ENCODE measurements at regions not wholly inside any gene's neighbourhood (a gene's known extent, or its start where the extent isn't known, plus 50 kb on each side); places are given as distances from the start of the nearest gene placed in this dataset.
"Not testable (repeated sequence)": the region's sequence is repeated elsewhere in the genome, so short reads cannot be mapped to it uniquely, and the experiment has no call there.

DNA sequence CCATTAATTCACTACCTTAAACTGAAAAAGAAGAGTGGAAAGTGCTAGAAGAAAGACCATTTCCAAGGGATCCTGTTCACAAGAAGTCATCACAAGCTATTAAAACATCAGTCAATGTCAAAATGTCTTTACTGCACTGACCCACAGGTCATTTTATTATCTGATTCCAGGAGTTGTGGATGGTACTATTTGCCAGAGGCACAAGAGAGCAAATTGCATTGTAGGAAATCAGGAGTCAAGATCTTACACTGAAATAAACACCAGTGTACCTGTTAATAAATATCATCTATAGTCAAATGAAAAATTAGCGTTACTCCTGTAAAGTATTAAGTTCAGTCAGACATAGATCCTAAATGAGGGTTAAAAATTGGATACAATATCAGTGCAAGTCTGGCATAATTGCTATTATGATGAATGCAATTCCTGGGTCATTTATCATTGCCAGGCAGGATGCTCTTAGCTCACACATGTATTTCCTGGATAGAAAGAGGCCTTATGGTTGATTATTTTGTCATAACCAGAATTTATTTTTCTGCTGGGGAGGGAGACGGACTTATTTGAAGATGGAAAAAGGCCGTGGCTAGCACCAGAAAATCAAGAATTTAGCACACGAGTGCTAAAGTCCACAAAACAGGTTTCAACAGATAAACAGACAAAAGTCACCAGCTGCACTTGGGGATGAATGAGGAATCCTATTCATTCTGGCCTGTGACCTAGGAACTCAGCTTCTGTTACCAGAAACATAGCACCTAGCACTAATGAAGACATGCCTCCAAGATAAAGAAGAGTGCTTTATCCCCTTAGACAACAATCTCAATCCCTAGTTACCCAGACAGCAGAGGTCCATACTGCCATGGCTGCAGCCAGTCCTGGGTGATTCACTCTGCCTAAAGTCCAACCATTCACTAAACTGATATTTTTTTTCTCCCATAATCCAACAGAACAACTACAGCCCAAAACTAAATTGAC lies 683.1 kb upstream of the POM121L12 start:
- no peak for DNase-seq (ENCODE audit: low read depth)

DNA sequence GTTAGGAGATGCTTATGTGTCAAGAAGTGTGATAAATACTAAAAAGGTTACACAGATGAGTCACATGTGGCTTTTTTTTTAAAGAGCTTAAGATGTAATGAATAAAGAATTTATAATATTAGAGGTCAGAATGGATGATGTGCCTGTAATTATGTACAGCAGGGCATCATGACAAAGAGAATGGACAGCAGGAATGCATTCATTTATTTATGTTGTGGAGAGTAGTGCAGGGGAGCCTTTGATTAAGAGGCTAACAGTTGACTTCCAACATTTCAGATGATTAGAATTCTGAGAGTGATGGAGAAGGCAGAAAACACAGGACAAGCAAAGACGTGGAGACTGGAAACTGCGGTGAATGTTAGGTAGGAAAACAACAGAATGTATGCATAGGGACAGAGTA lies 691.4 kb upstream of the POM121L12 start:
- H3K4me3 ChIP-seq (ENCODE audit: low read depth, low read length) = no peak overlapping the region
- TF ChIP-seq, protein P1, sequence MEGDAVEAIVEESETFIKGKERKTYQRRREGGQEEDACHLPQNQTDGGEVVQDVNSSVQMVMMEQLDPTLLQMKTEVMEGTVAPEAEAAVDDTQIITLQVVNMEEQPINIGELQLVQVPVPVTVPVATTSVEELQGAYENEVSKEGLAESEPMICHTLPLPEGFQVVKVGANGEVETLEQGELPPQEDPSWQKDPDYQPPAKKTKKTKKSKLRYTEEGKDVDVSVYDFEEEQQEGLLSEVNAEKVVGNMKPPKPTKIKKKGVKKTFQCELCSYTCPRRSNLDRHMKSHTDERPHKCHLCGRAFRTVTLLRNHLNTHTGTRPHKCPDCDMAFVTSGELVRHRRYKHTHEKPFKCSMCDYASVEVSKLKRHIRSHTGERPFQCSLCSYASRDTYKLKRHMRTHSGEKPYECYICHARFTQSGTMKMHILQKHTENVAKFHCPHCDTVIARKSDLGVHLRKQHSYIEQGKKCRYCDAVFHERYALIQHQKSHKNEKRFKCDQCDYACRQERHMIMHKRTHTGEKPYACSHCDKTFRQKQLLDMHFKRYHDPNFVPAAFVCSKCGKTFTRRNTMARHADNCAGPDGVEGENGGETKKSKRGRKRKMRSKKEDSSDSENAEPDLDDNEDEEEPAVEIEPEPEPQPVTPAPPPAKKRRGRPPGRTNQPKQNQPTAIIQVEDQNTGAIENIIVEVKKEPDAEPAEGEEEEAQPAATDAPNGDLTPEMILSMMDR (IDR thresholded peaks at IDR 0.05; ENCODE audit: low read depth, low read length, missing control alignments) = no peak
- no peak for DNase-seq (ENCODE audit: low read depth)

More for the DNA sequence above, 683.1 kb upstream of the POM121L12 start:
- TF ChIP-seq, protein P1 (IDR thresholded peaks at IDR 0.05; ENCODE audit: low read depth, low read length, missing control alignments) = no peak
- no peak overlapping the region for H3K4me3 ChIP-seq (ENCODE audit: low read depth, low read length)

DNA sequence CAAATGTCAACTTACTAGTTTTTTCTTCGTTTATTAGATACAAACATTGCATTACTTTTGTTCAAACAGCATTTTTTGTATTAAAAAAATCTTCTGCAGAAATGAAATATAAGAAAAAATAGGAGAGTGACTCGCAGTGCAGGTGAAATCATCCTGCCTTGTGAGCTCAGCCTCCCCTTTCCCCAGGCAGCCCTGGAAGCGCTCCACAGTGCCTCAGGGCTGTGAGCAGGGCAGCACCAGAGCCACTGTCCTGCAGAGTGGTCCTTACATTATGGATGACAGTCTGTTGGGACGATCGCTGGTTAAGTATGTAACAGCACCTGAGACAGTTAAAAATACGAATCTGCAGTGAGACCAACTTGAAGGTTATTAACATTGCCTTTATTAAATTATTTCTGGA lies 695.4 kb upstream of the POM121L12 start:
- no peak for DNase-seq (ENCODE audit: low read depth)
- TF ChIP-seq, protein P1 (IDR thresholded peaks at IDR 0.05; ENCODE audit: low read depth, low read length, missing control alignments) = no peak
- H3K4me3 ChIP-seq (ENCODE audit: low read depth, low read length) = no peak overlapping the region

DNA sequence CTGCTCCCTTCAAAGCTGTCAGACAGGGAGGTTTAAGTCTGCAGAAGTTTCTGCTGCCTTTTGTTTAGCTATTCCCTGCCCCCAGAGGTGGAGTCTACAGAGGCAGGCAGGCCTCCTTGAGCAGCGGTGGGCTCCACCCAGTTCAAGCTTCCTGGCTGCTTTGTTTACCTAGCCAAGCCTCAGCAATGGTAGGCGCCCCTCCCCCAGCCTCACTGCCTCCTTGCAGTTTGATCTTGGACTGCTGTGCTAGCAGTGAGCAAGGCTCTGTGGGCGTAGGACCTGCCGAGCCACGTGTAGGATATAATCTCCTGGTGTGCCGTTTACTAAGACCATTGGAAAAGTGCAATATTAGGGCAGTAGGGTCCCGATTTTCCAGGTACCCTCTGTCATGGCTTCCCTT lies 707.1 kb upstream of the POM121L12 start:
- H3K4me3 ChIP-seq (ENCODE audit: low read depth, low read length); DNase-seq (ENCODE audit: low read depth): not testable (repeated sequence)

DNA sequence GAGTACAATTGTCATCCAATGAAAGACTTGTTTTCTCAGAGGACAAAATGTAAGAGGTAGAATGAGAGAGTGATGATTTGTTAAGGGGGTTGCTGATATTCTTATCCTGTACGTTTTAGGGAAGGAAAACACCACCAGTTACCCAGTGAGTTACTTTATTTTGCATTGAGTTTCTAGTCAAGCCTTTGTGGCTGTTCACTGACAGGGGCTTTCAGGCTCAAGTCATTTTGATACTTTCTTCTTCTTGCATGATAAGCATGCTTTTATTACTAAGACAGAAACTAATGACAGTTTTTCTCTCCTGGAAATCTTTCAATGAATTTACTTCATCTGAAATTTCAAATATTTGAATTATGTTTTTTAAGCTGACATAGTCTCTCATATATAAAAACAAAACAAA lies 710.2 kb upstream of the POM121L12 start:
- no peak overlapping the region for H3K4me3 ChIP-seq (ENCODE audit: low read depth, low read length)
- TF ChIP-seq, protein P1 (IDR thresholded peaks at IDR 0.05; ENCODE audit: low read depth, low read length, missing control alignments) = no peak
- no peak for DNase-seq (ENCODE audit: low read depth)

DNA sequence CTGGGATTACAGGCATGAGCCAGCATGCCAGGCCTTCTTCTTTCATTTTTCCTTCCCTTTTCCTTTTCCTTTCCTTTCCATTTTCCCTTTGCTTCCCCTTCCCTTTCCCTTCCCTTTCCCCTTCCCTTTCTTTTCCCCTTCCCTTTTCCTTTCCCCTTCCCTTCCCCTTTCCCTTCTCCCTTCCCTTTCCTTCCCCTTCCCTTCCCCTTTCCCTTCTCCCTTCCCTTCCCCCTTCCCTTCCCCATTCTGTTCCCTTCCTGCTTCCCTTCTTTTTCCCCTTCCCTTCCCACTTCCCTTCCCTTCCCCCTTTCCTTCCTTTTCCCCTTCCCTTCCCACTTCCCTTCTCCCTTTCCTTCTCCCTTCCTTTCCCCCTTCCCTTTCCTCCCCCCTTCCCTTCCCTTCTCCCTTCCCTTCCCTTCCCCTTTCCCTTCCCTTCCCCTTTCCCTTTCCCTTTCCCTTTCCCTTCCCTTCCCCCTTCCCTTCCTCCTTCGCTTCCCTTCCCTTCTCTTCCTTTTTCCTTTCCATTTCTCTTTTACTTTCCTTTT lies 712.2 kb upstream of the POM121L12 start:
- TF ChIP-seq, protein P1 (IDR thresholded peaks at IDR 0.05; ENCODE audit: low read depth, low read length, missing control alignments) = no peak
- H3K4me3 ChIP-seq (ENCODE audit: low read depth, low read length) = no peak overlapping the region
- DNase-seq (ENCODE audit: low read depth) = no peak

DNA sequence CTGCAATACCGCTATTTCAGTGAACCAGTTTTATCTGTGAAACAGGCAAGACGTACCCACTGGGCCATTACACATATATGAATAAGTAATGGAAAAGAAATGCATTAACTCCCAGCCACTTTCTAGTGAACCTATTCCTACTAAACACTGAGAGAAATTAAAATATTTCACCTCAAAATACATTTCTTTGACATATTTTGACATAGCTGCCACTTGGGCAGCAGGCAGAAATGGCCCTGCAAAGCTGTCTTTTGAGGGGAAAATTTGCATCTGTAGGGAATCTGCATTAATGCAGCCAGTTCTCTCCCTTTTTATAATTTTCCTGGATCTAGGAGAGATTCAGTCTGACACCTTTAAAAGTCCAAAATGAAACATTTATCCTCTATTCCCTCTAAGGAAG lies 714.8 kb upstream of the POM121L12 start:
- DNase-seq (ENCODE audit: low read depth) = no peak
- TF ChIP-seq, protein P1 (IDR thresholded peaks at IDR 0.05; ENCODE audit: low read depth, low read length, missing control alignments) = no peak
- no peak overlapping the region for H3K4me3 ChIP-seq (ENCODE audit: low read depth, low read length)
